ENCODE measurements at regions not wholly inside any gene's neighbourhood (a gene's known extent, or its start where the extent isn't known, plus 50 kb on each side); places are given as distances from the start of the nearest gene placed in this dataset.

GRCh38 chr1:199301472-199302217 lies 662.8 kb downstream of the PTPRC start (continued):
- no peak for TF ChIP-seq PATZ1 (tag by site-specific recombination; IDR thresholded peaks at IDR 0.05)
- TF ChIP-seq ZNF626 (tag by site-specific recombination; IDR thresholded peaks at IDR 0.05), result no peak
- no peak for TF ChIP-seq ZNF341 (tag by site-specific recombination; IDR thresholded peaks at IDR 0.05; ENCODE audit: low read depth)

DNA sequence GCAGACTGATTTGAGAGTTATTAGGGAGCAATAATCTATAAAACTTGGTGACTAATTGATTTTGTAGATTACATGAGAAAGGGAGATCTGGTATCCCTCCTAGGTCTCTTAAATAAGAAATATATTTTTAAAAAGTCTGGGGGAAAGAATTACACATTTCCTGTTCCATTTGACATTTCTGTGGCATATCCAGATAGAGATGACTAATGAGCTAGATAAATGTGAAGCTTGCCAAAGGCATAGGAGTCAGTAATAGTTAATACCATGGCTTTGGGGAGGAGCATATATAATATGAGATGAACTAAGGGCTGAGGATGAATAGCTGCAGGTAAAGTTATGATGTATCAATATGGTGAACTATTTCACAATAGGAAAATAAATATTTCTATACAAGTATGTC lies 663.7 kb downstream of the PTPRC start:
- H3K4me3 ChIP-seq (ENCODE audit: low read depth, low read length), result no peak overlapping the region
- no peaks in the 10 kb centered on the region for H3K9me3 ChIP-seq (ENCODE audit: control insufficient read depth, insufficient read depth, low read depth, low read length)
- ChIA-PET CTCF (interaction anchor here (0.6 kb wide), 1 partner anchor 15 kb away, joined by 3 read pairs; no protein-coding TSS in a partner anchor), POLR2A (no interaction called here)
- no peaks in the 10 kb centered on the region for H3K36me3 ChIP-seq (ENCODE audit: control insufficient read depth in 2 of 2, insufficient read depth in 1 of 2, low read length in 2 of 2)
- H3K4me1 ChIP-seq (ENCODE audit: control insufficient read depth, insufficient read depth, low read length), result no peaks in the 10 kb centered on the region
- TF ChIP-seq ZNF558 (tag by site-specific recombination; IDR thresholded peaks at IDR 0.05), result no peak
- TF ChIP-seq, protein P1, sequence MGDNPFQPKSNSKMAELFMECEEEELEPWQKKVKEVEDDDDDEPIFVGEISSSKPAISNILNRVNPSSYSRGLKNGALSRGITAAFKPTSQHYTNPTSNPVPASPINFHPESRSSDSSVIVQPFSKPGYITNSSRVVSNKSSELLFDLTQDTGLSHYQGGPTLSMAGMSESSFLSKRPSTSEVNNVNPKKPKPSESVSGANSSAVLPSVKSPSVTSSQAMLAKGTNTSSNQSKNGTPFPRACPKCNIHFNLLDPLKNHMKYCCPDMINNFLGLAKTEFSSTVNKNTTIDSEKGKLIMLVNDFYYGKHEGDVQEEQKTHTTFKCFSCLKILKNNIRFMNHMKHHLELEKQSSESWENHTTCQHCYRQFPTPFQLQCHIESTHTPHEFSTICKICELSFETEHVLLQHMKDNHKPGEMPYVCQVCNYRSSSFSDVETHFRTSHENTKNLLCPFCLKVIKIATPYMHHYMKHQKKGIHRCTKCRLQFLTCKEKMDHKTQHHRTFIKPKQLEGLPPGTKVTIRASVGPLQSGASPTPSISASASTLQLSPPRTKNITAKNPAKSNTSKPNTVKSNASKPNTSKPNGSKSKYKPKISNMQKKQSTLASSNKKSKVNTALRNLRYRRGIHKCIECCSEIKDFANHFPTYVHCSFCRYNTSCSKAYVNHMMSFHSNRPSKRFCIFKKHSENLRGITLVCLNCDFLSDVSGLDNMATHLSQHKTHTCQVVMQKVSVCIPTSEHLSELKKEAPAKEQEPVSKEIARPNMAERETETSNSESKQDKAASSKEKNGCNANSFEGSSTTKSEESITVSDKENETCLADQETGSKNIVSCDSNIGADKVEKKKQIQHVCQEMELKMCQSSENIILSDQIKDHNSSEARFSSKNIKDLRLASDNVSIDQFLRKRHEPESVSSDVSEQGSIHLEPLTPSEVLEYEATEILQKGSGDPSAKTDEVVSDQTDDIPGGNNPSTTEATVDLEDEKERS (tag by site-specific recombination; IDR thresholded peaks at IDR 0.05), result no peak
- no peak for TF ChIP-seq ZSCAN18 (tag by site-specific recombination; IDR thresholded peaks at IDR 0.05)
- no peak overlapping the region for H3K27ac ChIP-seq (ENCODE audit: extremely low read depth, low read depth, low read length)

GRCh38 chr1:199303035-199303434 lies 664.2 kb downstream of the PTPRC start:
- no peaks in the 10 kb centered on the region for H3K4me1 ChIP-seq (ENCODE audit: control insufficient read depth, insufficient read depth, low read length)
- no peak overlapping the region for H3K4me3 ChIP-seq (ENCODE audit: low read depth, low read length)
- POLR2A ChIA-PET, result no interaction called here
- H3K36me3 ChIP-seq (ENCODE audit: control insufficient read depth in 2 of 2, insufficient read depth in 1 of 2, low read length in 2 of 2), result no peaks in the 10 kb centered on the region
- H3K9me3 ChIP-seq (ENCODE audit: control insufficient read depth, insufficient read depth, low read depth, low read length), result no peaks in the 10 kb centered on the region
- CTCF ChIA-PET, result interaction anchor here (0.5 kb wide), 1 partner anchor 520 kb away, joined by 5 read pairs; no protein-coding TSS in a partner anchor
- no peak overlapping the region for H3K27ac ChIP-seq (ENCODE audit: extremely low read depth, low read depth, low read length)
- TF ChIP-seq ZNF473 (tag by site-specific recombination; IDR thresholded peaks at IDR 0.05) (no peak), ZNF302 (tag by site-specific recombination; IDR thresholded peaks at IDR 0.05; ENCODE audit: low read depth) (no peak), REST (tag by site-specific recombination; IDR thresholded peaks at IDR 0.05) (no peak), ZFHX2 (tag by site-specific recombination; conservative IDR thresholded peaks at IDR 0.05) (no peak), ZNF654 (tag by site-specific recombination; IDR thresholded peaks at IDR 0.05; ENCODE audit: low read depth) (no peak), AEBP2 (tag by site-specific recombination; IDR thresholded peaks at IDR 0.05; ENCODE audit: borderline replicate concordance) (no peak), ZNF174 (tag by site-specific recombination; IDR thresholded peaks at IDR 0.05) (no peak), TRIM28 (IDR thresholded peaks at IDR 0.05; ENCODE audit: borderline replicate concordance, low read length) (no peak)
- TF ChIP-seq, protein P2, sequence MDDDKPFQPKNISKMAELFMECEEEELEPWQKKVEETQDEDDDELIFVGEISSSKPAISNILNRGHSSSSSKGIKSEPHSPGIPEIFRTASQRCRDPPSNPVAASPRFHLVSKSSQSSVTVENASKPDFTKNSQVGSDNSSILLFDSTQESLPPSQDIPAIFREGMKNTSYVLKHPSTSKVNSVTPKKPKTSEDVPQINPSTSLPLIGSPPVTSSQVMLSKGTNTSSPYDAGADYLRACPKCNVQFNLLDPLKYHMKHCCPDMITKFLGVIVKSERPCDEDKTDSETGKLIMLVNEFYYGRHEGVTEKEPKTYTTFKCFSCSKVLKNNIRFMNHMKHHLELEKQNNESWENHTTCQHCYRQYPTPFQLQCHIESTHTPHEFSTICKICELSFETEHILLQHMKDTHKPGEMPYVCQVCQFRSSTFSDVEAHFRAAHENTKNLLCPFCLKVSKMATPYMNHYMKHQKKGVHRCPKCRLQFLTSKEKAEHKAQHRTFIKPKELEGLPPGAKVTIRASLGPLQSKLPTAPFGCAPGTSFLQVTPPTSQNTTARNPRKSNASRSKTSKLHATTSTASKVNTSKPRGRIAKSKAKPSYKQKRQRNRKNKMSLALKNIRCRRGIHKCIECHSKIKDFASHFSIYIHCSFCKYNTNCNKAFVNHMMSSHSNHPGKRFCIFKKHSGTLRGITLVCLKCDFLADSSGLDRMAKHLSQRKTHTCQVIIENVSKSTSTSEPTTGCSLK (tag by site-specific recombination; IDR thresholded peaks at IDR 0.05), result no peak

Data from HEK293 (cell line).